ENCODE measurements at regions not wholly inside any gene's neighbourhood (a gene's known extent, or its start where the extent isn't known, plus 50 kb on each side); places are given as distances from the start of the nearest gene placed in this dataset.
"Not testable (repeated sequence)": the region's sequence is repeated elsewhere in the genome, so short reads cannot be mapped to it uniquely, and the experiment has no call there.

GRCh38 chrX:56033495-56034180 lies 198.5 kb upstream of the KLF8 start:
- no peak overlapping the region for H3K27ac Mint-ChIP-seq
- H3K27me3 Mint-ChIP-seq (ENCODE audit: insufficient read depth), result no peaks in the 10 kb centered on the region
- H3K4me3 Mint-ChIP-seq, result no peak overlapping the region
- H3K36me3 Mint-ChIP-seq (ENCODE audit: low read depth), result peaks cover 35% of the 10 kb centered on the region
- H3K4me1 Mint-ChIP-seq, result peaks cover 8% of the 10 kb centered on the region
- no peak for TF ChIP-seq CTCF (conservative IDR thresholded peaks at IDR 0.05)
- no peak overlapping the region for H3K9ac ChIP-seq (ENCODE audit: extremely low read depth, low read length, poor library complexity, severe bottlenecking)
- 90% methylated on average over 2 of the region's 2 CpGs; no CpG with 5 or more reads in 1 of the 2 experiments for WGBS, 2 experiments (ENCODE audit: insufficient coverage in 1 of 2, insufficient read length in 1 of 2)
- no peak overlapping the region for H3K4me3 ChIP-seq (ENCODE audit: low read length)
- peaks cover 75% of the 10 kb centered on the region for H3K9me3 Mint-ChIP-seq
- DNase-seq, result no peak
- no peak overlapping the region for H3K27ac ChIP-seq (ENCODE audit: low read depth, low read length)
- H3K27me3 ChIP-seq (ENCODE audit: control insufficient read depth, insufficient read depth, low read length, poor library complexity, severe bottlenecking), result no peaks in the 10 kb centered on the region
- H3K36me3 ChIP-seq (ENCODE audit: control insufficient read depth, insufficient read depth, low read length), result peaks cover 5% of the 10 kb centered on the region
- H3K9me3 ChIP-seq (ENCODE audit: control insufficient read depth, low read length), result peaks cover 27% of the 10 kb centered on the region
- no peaks in the 10 kb centered on the region for H3K4me1 ChIP-seq (ENCODE audit: control insufficient read depth, insufficient read depth, low read length)

- Mint-ChIP-seq H3K9me3 (peaks cover 78% of the 10 kb centered on the region), H3K36me3 (ENCODE audit: low read depth) (peaks cover 40% of the 10 kb centered on the region)
- not testable (repeated sequence) for H3K4me1 Mint-ChIP-seq; H3K27me3 Mint-ChIP-seq (ENCODE audit: insufficient read depth); H3K4me1 ChIP-seq (ENCODE audit: control insufficient read depth, insufficient read depth, low read length); H3K36me3 ChIP-seq (ENCODE audit: control insufficient read depth, insufficient read depth, low read length); H3K27ac Mint-ChIP-seq; H3K4me3 ChIP-seq (ENCODE audit: low read length); H3K9ac ChIP-seq (ENCODE audit: extremely low read depth, low read length, poor library complexity, severe bottlenecking); H3K27ac ChIP-seq (ENCODE audit: low read depth, low read length); H3K4me3 Mint-ChIP-seq; H3K27me3 ChIP-seq (ENCODE audit: control insufficient read depth, insufficient read depth, low read length, poor library complexity, severe bottlenecking)
- H3K9me3 ChIP-seq (ENCODE audit: control insufficient read depth, low read length), result peaks cover 10% of the 10 kb centered on the region
- DNase-seq, result peak; percentile 67
- WGBS, 2 experiments (ENCODE audit: insufficient coverage in 1 of 2, insufficient read length in 1 of 2), result 69% methylated on average over 19 of the region's 22 CpGs; no CpG with 5 or more reads in 1 of the 2 experiments
These were observed 179.4 kb upstream of the KLF8 start for GRCh38 chrX:56052673-56053330.

- Mint-ChIP-seq H3K9me3 (peaks cover 91% of the 10 kb centered on the region), H3K4me3 (no peak overlapping the region), H3K36me3 (ENCODE audit: low read depth) (peaks cover 58% of the 10 kb centered on the region), H3K4me1 (no peaks in the 10 kb centered on the region), H3K27me3 (ENCODE audit: insufficient read depth) (no peaks in the 10 kb centered on the region), H3K27ac (no peak overlapping the region)
- Histone ChIP-seq H3K27me3 (ENCODE audit: control insufficient read depth, insufficient read depth, low read length, poor library complexity, severe bottlenecking) (no peaks in the 10 kb centered on the region), H3K4me3 (ENCODE audit: low read length) (no peak overlapping the region), H3K36me3 (ENCODE audit: control insufficient read depth, insufficient read depth, low read length) (no peaks in the 10 kb centered on the region), H3K27ac (ENCODE audit: low read depth, low read length) (no peak overlapping the region), H3K9ac (ENCODE audit: extremely low read depth, low read length, poor library complexity, severe bottlenecking) (no peak overlapping the region), H3K4me1 (ENCODE audit: control insufficient read depth, insufficient read depth, low read length) (no peaks in the 10 kb centered on the region), H3K9me3 (ENCODE audit: control insufficient read depth, low read length) (peaks cover 20% of the 10 kb centered on the region)
- 80 to 100% methylated on average over 1 to 4 of the region's 4 CpGs for WGBS, 2 experiments (ENCODE audit: insufficient coverage in 1 of 2, insufficient read length in 1 of 2)
- DNase-seq, result peak; percentile 14
- TF ChIP-seq CTCF (conservative IDR thresholded peaks at IDR 0.05), result no peak
These were observed 174.8 kb upstream of the KLF8 start for GRCh38 chrX:56057325-56057724.

Data from endodermal cell (in vitro differentiated cells).